ENCODE measurements at regions not wholly inside any gene's neighbourhood (a gene's known extent, or its start where the extent isn't known, plus 50 kb on each side); places are given as distances from the start of the nearest gene placed in this dataset.

DNA sequence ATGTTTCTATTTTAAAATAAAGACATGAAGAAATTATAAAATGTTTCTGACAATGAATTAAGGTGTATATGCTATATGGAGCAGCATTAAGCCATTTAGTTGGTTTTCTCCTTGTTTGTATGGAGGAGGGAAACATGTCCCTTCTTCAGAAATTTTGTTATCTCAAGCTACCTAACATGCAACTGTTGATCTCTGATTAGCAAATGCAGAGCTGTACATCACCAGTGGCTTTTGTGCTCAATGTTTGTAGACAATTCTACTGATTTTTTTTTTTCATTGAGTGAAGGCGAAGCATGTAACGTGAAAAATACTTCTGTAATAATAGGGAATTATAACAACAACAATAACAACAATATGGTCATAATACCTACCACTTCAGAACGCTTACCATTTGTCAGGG is 463.7 kb downstream of the PLPP3 start:
- in situ Hi-C loops (cut with MboI; ENCODE audit: low pct_unique_long_range_greater_than_20kb, low sequenced_read_pairs, unreplicated experiment): no loop called here
- DNase-seq (ENCODE audit: low spot score): no peak
- no peak for TF ChIP-seq CTCF (IDR thresholded peaks at IDR 0.05; ENCODE audit: extremely low read depth, insufficient read depth, missing control alignments)

GRCh38 chr1:56113679-56114078 is 465.7 kb downstream of the PLPP3 start:
- in situ Hi-C loops (cut with MboI; ENCODE audit: low pct_unique_long_range_greater_than_20kb, low sequenced_read_pairs, unreplicated experiment): no loop called here
- DNase-seq (ENCODE audit: low spot score): no peak
- no peak for TF ChIP-seq CTCF (IDR thresholded peaks at IDR 0.05; ENCODE audit: extremely low read depth, insufficient read depth, missing control alignments)

DNA sequence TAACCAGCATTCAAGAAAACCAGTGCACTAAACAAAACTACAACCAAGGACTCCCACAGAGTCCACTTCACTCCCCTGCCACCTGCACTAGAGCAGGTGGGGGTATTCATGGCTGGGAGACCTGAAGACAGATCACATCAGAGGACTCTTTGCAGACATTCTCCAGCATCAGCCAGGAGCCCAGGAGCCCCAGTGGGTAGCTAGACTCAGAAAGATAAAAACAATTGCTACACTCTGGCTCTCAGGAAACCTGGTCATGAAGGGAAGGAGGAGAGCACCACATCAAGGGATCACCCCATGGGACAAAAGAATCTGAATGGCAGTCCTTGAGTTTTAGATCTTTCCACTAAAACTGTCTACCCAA is 472.1 kb downstream of the PLPP3 start:
- DNase-seq (ENCODE audit: low spot score): no peak
- no peak for TF ChIP-seq CTCF (IDR thresholded peaks at IDR 0.05; ENCODE audit: extremely low read depth, insufficient read depth, missing control alignments)
- in situ Hi-C loops (cut with MboI; ENCODE audit: low pct_unique_long_range_greater_than_20kb, low sequenced_read_pairs, unreplicated experiment): no loop called here

DNA sequence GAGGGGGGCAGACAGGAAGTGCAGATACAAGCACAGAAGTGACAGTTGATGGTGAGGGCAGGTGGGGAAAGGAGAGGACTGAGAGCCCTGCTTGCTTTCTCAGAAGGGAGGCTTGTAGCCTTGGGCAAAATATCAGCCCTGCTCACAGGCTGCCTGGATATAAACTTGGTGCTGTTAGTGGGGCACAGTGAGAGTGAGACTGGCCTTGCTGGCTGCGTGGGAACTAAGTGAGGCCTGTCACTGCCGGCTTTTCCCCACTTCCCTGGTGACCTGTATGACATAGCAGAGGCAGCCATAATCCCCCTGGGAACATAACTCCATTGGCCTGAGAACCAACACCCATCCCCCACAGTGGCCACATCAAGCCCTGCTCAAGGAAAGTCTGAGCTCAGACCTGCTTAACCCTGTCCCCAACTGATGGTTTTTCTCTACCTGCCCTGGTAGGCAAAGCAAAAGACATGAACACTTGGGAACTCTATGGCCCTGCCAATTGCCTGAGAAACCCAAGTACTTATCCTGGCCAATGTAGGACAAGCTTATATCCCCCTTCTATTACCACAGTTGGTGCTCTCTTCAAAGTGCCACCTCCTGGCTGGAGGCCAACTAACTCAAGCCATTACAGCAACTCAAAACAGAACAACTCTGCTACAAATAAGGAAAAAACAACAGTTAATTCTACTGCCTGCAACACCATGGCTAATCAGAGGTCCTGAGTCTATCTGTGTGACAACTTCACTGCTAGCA is 472.7 kb downstream of the PLPP3 start:
- TF ChIP-seq CTCF (IDR thresholded peaks at IDR 0.05; ENCODE audit: extremely low read depth, insufficient read depth, missing control alignments): no peak
- in situ Hi-C loops (cut with MboI; ENCODE audit: low pct_unique_long_range_greater_than_20kb, low sequenced_read_pairs, unreplicated experiment): no loop called here
- DNase-seq (ENCODE audit: low spot score): no peak

- no peak for DNase-seq (ENCODE audit: low spot score)
- in situ Hi-C loops (cut with MboI; ENCODE audit: low pct_unique_long_range_greater_than_20kb, low sequenced_read_pairs, unreplicated experiment): no loop called here
- no peak for TF ChIP-seq CTCF (IDR thresholded peaks at IDR 0.05; ENCODE audit: extremely low read depth, insufficient read depth, missing control alignments)
Observed at GRCh38 chr1:56105397-56105796, 474.0 kb downstream of the PLPP3 start.

DNA sequence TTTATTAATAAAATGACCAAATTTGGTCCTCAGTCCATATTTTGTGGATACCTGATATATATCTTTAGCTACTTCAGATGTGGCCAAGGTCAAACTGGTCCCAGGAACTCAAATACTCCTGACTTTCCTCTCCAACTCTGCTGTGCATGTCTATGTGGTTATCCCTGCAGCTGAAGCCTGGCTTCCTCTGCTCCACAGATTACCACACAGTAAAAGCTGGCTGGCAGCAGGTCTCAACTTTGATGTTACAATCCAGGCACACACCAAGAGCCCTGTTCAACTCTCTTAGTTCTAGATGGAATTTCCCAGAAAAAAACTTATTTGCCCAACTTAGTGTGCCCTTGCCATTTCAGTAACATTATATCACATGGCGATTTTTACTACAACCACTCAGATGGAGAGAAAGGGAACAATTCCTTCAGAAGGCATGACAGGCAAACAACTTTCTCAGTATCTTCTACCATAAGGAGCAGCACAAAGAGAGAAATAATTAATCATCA is 479.5 kb downstream of the PLPP3 start:
- TF ChIP-seq CTCF (IDR thresholded peaks at IDR 0.05; ENCODE audit: extremely low read depth, insufficient read depth, missing control alignments): no peak
- in situ Hi-C loops (cut with MboI; ENCODE audit: low pct_unique_long_range_greater_than_20kb, low sequenced_read_pairs, unreplicated experiment): no loop called here

More for the DNA sequence above, 479.5 kb downstream of the PLPP3 start:
- no peak for DNase-seq (ENCODE audit: low spot score)
